ENCODE measurements at regions not wholly inside any gene's neighbourhood (a gene's known extent, or its start where the extent isn't known, plus 50 kb on each side); places are given as distances from the start of the nearest gene placed in this dataset.

DNA sequence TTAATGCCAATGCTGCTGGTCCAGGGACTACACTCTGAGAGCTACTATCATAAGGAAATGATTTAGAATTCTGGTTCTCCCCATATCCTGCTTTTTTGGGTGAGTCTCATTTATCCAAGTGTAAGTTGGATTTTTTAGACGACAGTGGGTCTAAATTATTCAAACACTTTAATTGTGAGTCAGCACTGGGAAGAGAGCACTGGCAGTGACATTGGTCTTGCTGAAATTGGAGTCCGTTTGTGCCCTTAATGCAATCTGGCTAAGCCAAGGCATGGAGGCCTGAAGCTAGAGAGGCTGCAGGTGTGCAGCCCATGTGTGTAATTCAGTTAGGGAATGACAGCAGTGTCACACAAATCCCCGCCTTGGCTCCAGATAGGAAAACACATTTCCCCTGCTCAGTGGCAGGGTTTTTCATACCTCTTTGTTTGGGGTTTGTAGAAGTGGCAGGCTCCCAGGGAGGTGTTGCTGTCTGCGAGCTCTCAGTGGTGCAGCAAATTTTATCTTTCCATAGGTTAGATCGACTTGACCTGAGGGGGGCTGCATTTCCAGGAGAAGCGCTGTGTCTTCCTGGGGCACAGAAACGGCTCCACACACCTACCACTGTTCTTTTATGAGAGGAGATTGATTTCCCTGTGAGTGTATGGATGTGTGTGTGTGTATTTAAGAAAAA, 197.7 kb downstream of the CD47 start:
- no peaks in the 10 kb centered on the region for H3K9me3 ChIP-seq
- H3K27ac ChIP-seq: no peak overlapping the region
- H3K4me1 ChIP-seq: no peaks in the 10 kb centered on the region
- intact Hi-C loops (cut with DNase I; ENCODE audit: low total_unique reads): no loop called here
- DNase-seq: no peak
- TF ChIP-seq POLR2A (IDR thresholded peaks at IDR 0.05): no peak
- TF ChIP-seq, protein P1, sequence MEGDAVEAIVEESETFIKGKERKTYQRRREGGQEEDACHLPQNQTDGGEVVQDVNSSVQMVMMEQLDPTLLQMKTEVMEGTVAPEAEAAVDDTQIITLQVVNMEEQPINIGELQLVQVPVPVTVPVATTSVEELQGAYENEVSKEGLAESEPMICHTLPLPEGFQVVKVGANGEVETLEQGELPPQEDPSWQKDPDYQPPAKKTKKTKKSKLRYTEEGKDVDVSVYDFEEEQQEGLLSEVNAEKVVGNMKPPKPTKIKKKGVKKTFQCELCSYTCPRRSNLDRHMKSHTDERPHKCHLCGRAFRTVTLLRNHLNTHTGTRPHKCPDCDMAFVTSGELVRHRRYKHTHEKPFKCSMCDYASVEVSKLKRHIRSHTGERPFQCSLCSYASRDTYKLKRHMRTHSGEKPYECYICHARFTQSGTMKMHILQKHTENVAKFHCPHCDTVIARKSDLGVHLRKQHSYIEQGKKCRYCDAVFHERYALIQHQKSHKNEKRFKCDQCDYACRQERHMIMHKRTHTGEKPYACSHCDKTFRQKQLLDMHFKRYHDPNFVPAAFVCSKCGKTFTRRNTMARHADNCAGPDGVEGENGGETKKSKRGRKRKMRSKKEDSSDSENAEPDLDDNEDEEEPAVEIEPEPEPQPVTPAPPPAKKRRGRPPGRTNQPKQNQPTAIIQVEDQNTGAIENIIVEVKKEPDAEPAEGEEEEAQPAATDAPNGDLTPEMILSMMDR (IDR thresholded peaks at IDR 0.05): no peak
- H3K27me3 ChIP-seq: no peaks in the 10 kb centered on the region
- H3K36me3 ChIP-seq: no peaks in the 10 kb centered on the region
- no peak overlapping the region for H3K4me3 ChIP-seq

DNA sequence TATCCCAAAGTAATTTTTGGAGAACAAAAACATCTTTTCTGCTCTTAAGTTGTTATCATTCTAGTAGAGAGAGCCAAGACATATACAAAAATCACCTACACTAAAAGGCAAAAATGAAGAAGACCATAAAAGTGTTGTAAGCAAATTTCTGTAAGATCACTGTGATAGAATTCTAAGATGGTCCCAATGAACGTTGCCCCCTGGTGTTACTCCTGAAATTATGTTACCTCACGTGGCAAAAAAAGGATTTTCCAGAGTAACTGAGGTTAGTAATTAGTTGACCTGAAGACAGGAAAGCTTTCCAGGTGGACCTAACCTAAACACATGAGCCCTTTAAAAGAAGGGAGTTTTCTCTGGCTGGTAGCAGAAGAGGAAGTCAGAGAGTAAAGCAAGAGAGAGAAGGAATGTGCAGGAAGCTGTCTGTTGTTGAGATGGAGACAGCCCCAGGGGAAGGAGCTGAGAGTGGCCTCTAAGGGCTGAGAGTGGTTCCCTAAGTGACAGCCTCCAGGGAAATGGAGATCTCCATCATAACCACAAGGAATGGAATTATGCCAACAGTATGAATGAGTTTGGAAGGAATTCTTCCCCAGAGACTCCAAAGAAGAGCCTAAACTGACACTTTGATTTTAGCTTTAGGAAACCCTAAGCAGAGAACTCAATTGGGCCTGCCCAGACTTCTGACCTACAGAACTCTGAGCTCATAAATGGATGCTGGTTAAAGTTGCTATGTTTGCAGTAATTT, 205.9 kb downstream of the CD47 start:
- Histone ChIP-seq H3K9me3 (no peaks in the 10 kb centered on the region), H3K27me3 (no peaks in the 10 kb centered on the region), H3K4me3 (no peak overlapping the region), H3K27ac (no peak overlapping the region), H3K36me3 (no peaks in the 10 kb centered on the region), H3K4me1 (no peaks in the 10 kb centered on the region)
- intact Hi-C loops (cut with DNase I; ENCODE audit: low total_unique reads): no loop called here
- DNase-seq: no peak
- no peak for TF ChIP-seq POLR2A (IDR thresholded peaks at IDR 0.05)
- TF ChIP-seq, protein P1 (IDR thresholded peaks at IDR 0.05): no peak

DNA sequence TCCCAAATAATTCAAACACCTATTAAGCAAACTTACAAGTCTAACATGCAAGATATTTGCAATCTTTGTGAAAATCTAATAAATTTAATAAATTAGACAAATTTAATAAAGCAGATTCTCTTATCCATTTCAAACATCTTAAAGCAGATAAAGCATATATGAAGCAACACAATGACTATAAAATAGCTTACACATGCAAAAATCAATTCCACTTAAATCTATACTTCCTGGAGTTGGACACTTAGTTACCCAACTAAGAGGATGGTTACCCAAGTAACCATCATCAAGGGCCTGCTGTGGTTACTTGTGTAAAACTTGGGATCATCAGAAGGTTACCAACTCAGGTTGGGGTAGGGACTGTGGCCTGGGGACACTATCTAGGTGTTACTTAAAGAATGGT, 206.8 kb downstream of the CD47 start:
- Histone ChIP-seq H3K4me3 (no peak overlapping the region), H3K27me3 (no peaks in the 10 kb centered on the region), H3K9me3 (no peaks in the 10 kb centered on the region), H3K4me1 (no peaks in the 10 kb centered on the region), H3K27ac (no peak overlapping the region), H3K36me3 (no peaks in the 10 kb centered on the region)
- TF ChIP-seq, protein P1 (IDR thresholded peaks at IDR 0.05): no peak
- TF ChIP-seq POLR2A (IDR thresholded peaks at IDR 0.05): no peak
- intact Hi-C loops (cut with DNase I; ENCODE audit: low total_unique reads): no loop called here
- no peak for DNase-seq

- no peaks in the 10 kb centered on the region for H3K36me3 ChIP-seq
These were observed 207.9 kb downstream of the CD47 start for GRCh38 chr3:107882881-107883280.

DNA sequence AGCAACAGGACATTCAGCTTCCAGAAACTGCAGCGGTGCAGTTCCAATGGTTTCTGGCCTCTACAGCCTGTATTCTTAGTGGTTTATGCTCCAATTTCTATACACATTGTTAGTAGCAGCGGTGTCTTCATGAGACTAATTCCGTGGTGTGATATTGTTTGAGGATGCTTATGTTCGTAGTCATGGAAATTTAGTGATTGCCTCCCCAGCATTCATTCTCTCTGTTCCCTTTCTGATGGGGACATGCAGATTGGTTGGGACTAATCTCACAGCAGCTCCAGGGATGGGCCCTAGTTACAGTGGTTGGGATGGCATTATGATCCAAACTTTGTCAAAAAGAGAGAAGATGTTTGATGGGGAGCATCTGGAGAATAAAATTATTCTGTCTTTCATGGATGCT, 208.6 kb downstream of the CD47 start:
- H3K36me3 ChIP-seq: no peaks in the 10 kb centered on the region
- TF ChIP-seq, protein P1 (IDR thresholded peaks at IDR 0.05): no peak
- TF ChIP-seq POLR2A (IDR thresholded peaks at IDR 0.05): no peak
- intact Hi-C loops (cut with DNase I; ENCODE audit: low total_unique reads): no loop called here
- no peak for DNase-seq
- H3K4me3 ChIP-seq: no peak overlapping the region
- no peaks in the 10 kb centered on the region for H3K27me3 ChIP-seq
- H3K4me1 ChIP-seq: no peaks in the 10 kb centered on the region
- no peak overlapping the region for H3K27ac ChIP-seq
- H3K9me3 ChIP-seq: no peaks in the 10 kb centered on the region

More at GRCh38 chr3:107882881-107883280, 207.9 kb downstream of the CD47 start:
- H3K27me3 ChIP-seq: no peaks in the 10 kb centered on the region
- intact Hi-C loops (cut with DNase I; ENCODE audit: low total_unique reads): no loop called here
- no peaks in the 10 kb centered on the region for H3K9me3 ChIP-seq
- DNase-seq: no peak
- no peaks in the 10 kb centered on the region for H3K4me1 ChIP-seq
- TF ChIP-seq POLR2A (IDR thresholded peaks at IDR 0.05): no peak
- TF ChIP-seq, protein P1 (IDR thresholded peaks at IDR 0.05): no peak
- H3K27ac ChIP-seq: no peak overlapping the region
- H3K4me3 ChIP-seq: no peak overlapping the region

Measured in uterus (tissue), 3 donors.